Liver (tissue), 7 donors: ENCODE measurements at regions not wholly inside any gene's neighbourhood (a gene's known extent, or its start where the extent isn't known, plus 50 kb on each side); places are given as distances from the start of the nearest gene placed in this dataset.

Source experiments
- DNase-seq: peaks from one replicate; pipeline ENCODE4 v3.0.0-alpha.2; 2017; ENCODE audit warnings: low spot score
- H3K27ac ChIP-seq, 2 donors: one replicate each; pipeline ENCODE4 v1.7.0; 2013; ENCODE audit warnings: inconsistent platforms in 2 of 2, low read length in 2 of 2, control low read depth in 1 of 2, low read depth in 1 of 2, mild to moderate bottlenecking in 1 of 2
- H3K27me3 ChIP-seq, 4 donors: one replicate each; pipeline versions ENCODE4 v1.6.1 to v1.7.0; 2013; ENCODE audit warnings: low read length in 3 of 4, inconsistent platforms in 1 of 4, mild to moderate bottlenecking in 1 of 4, moderate library complexity in 1 of 4; ENCODE audit not compliant: control insufficient read depth in 4 of 4, insufficient read depth in 4 of 4
- H3K36me3 ChIP-seq, 4 donors: one replicate each; pipeline versions ENCODE4 v1.6.1 to v1.7.0; 2013; ENCODE audit warnings: low read length in 3 of 4, mild to moderate bottlenecking in 3 of 4, low read depth in 1 of 4, moderate library complexity in 1 of 4; ENCODE audit not compliant: control insufficient read depth in 4 of 4, insufficient read depth in 3 of 4
- H3K4me1 ChIP-seq, 4 donors: one replicate each; pipeline versions ENCODE4 v1.6.1 to v1.7.0; 2013; ENCODE audit warnings: low read length in 3 of 4, mild to moderate bottlenecking in 3 of 4, moderate library complexity in 1 of 4; ENCODE audit not compliant: control insufficient read depth in 4 of 4, insufficient read depth in 4 of 4
- H3K4me3 ChIP-seq, 3 donors: one replicate each; pipeline versions ENCODE4 v1.6.1 to v1.7.0; 2013; ENCODE audit warnings: low read length in 3 of 3, control low read depth in 1 of 3, low read depth in 1 of 3, mild to moderate bottlenecking in 1 of 3
- H3K9ac ChIP-seq, 2 donors: one replicate each; pipeline ENCODE4 v1.7.0; 2013; ENCODE audit warnings: low read length in 2 of 2, mild to moderate bottlenecking in 2 of 2, moderate library complexity in 2 of 2, control low read depth in 1 of 2, low read depth in 1 of 2
- H3K9me3 ChIP-seq, 4 donors: one replicate each; pipeline versions ENCODE4 v1.6.1 to v1.7.0; 2013; ENCODE audit warnings: low read length in 3 of 4; ENCODE audit not compliant: control insufficient read depth in 4 of 4
- ATF3 ChIP-seq: IDR thresholded peaks from 2 replicates; pipeline ENCODE4 v1.6.1; 2016; ENCODE audit warnings: antibody characterized with exemption
- FOXA2 ChIP-seq: IDR thresholded peaks from 2 replicates; pipeline ENCODE4 v1.6.1; 2016; ENCODE audit warnings: antibody characterized with exemption
- HNF4G ChIP-seq: IDR thresholded peaks from 2 replicates; pipeline ENCODE4 v1.6.1; 2016; ENCODE audit warnings: antibody characterized with exemption
- JUND ChIP-seq, 2 donors: IDR thresholded peaks; 2 replicates each; pipeline ENCODE4 v1.6.1; 2016; ENCODE audit warnings: antibody characterized with exemption in 2 of 2
- MAX ChIP-seq: IDR thresholded peaks from 2 replicates; pipeline ENCODE4 v1.6.1; 2016; ENCODE audit warnings: antibody characterized with exemption
- RAD21 ChIP-seq, 2 donors: IDR thresholded peaks; 2 replicates each; pipeline ENCODE4 v1.6.1; 2016; ENCODE audit warnings: antibody characterized with exemption in 2 of 2, mild to moderate bottlenecking in 2 of 2
- REST ChIP-seq: IDR thresholded peaks from 2 replicates; pipeline ENCODE4 v1.6.1; 2016; ENCODE audit warnings: antibody characterized with exemption, mild to moderate bottlenecking
- RXRA ChIP-seq, 2 donors: IDR thresholded peaks; 2 replicates each; pipeline ENCODE4 v1.6.1; 2017 to 2018; ENCODE audit warnings: antibody characterized with exemption in 2 of 2, mild to moderate bottlenecking in 1 of 2
- SP1 ChIP-seq: IDR thresholded peaks from 2 replicates; pipeline ENCODE4 v1.6.1; 2018; ENCODE audit warnings: antibody characterized with exemption, mild to moderate bottlenecking
- YY1 ChIP-seq: IDR thresholded peaks from 2 replicates; pipeline ENCODE4 v1.6.1; 2016; ENCODE audit warnings: antibody characterized with exemption, mild to moderate bottlenecking
- ZBTB33 ChIP-seq: IDR thresholded peaks from 2 replicates; pipeline ENCODE4 v1.6.1; 2016; ENCODE audit warnings: antibody characterized with exemption
- WGBS: extraction: QIAGEN DNeasy Blood & Tissue Kit; methylation state at CpG from one replicate; pipeline ENCODE4 v1.1.7; 2013; 5-methylcytosine and 5-hydroxymethylcytosine counted together
- donor health status: healthy.
- donor health status: healthy.
- donor health status: healthy.
- donor health status: healthy.

- H3K9me3 ChIP-seq = peaks cover 0 to 2% (median 0%) of the 10 kb centered on the region in 4 donors
- no peak overlapping the region for H3K27ac ChIP-seq
- no peaks in the 10 kb centered on the region for H3K27me3 ChIP-seq
- 90% methylated on average over 3 of the region's 3 CpGs for WGBS
- no peak overlapping the region for H3K9ac ChIP-seq
- no peak for TF ChIP-seq ATF3
- TF ChIP-seq SP1 = no peak
- no peak for TF ChIP-seq RXRA (IDR thresholded peaks at IDR 0.05)
- no peak for TF ChIP-seq REST
- no peak for TF ChIP-seq FOXA2
- H3K4me1 ChIP-seq = no peaks in the 10 kb centered on the region
- DNase-seq = no peak
- no peaks in the 10 kb centered on the region for H3K36me3 ChIP-seq
- no peak overlapping the region for H3K4me3 ChIP-seq
Measured at GRCh38 chr1:198950036-198950435, 311.2 kb downstream of the PTPRC start.

GRCh38 chr1:198955085-198955484 is 316.2 kb downstream of the PTPRC start:
- Histone ChIP-seq H3K4me3 (no peak overlapping the region), H3K27me3 (no peaks in the 10 kb centered on the region), H3K9me3 (peaks cover 0 to 1% (median 0%) of the 10 kb centered on the region in 4 donors), H3K27ac (no peak overlapping the region), H3K9ac (no peak overlapping the region), H3K4me1 (no peaks in the 10 kb centered on the region), H3K36me3 (no peaks in the 10 kb centered on the region)
- no peak for DNase-seq
- no peak for TF ChIP-seq RAD21 (IDR thresholded peaks at IDR 0.05)
- TF ChIP-seq MAX = no peak
- no peak for TF ChIP-seq ATF3
- no peak for TF ChIP-seq YY1
- TF ChIP-seq JUND (IDR thresholded peaks at IDR 0.05) = no peak
- no peak for TF ChIP-seq SP1
- no peak for TF ChIP-seq ZBTB33

GRCh38 chr1:198957044-198957443 is 318.2 kb downstream of the PTPRC start:
- H3K4me3 ChIP-seq = no peak overlapping the region
- H3K27ac ChIP-seq = no peak overlapping the region
- peaks cover 0 to 1% (median 0%) of the 10 kb centered on the region in 4 donors for H3K9me3 ChIP-seq
- no peak for TF ChIP-seq SP1
- no peak for TF ChIP-seq RXRA (IDR thresholded peaks at IDR 0.05)
- TF ChIP-seq HNF4G = no peak
- TF ChIP-seq MAX = no peak
- no peak for TF ChIP-seq RAD21 (IDR thresholded peaks at IDR 0.05)
- 67% methylated on average over 1 of the region's 1 CpG for WGBS
- no peaks in the 10 kb centered on the region for H3K36me3 ChIP-seq
- DNase-seq = no peak
- no peaks in the 10 kb centered on the region for H3K27me3 ChIP-seq
- no peak overlapping the region for H3K9ac ChIP-seq
- no peaks in the 10 kb centered on the region for H3K4me1 ChIP-seq
